ENCODE measurements at regions not wholly inside any gene's neighbourhood (a gene's known extent, or its start where the extent isn't known, plus 50 kb on each side); places are given as distances from the start of the nearest gene placed in this dataset.

- no peak for TF ChIP-seq EP300 (conservative IDR thresholded peaks at IDR 0.05; ENCODE audit: poor library complexity, severe bottlenecking)
- TF ChIP-seq, protein P1, sequence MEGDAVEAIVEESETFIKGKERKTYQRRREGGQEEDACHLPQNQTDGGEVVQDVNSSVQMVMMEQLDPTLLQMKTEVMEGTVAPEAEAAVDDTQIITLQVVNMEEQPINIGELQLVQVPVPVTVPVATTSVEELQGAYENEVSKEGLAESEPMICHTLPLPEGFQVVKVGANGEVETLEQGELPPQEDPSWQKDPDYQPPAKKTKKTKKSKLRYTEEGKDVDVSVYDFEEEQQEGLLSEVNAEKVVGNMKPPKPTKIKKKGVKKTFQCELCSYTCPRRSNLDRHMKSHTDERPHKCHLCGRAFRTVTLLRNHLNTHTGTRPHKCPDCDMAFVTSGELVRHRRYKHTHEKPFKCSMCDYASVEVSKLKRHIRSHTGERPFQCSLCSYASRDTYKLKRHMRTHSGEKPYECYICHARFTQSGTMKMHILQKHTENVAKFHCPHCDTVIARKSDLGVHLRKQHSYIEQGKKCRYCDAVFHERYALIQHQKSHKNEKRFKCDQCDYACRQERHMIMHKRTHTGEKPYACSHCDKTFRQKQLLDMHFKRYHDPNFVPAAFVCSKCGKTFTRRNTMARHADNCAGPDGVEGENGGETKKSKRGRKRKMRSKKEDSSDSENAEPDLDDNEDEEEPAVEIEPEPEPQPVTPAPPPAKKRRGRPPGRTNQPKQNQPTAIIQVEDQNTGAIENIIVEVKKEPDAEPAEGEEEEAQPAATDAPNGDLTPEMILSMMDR (IDR thresholded peaks at IDR 0.05; ENCODE audit: poor library complexity, severe bottlenecking): no peak
- TF ChIP-seq MXI1 (conservative IDR thresholded peaks at IDR 0.05; ENCODE audit: poor library complexity, severe bottlenecking): no peak
- TF ChIP-seq, protein P2, sequence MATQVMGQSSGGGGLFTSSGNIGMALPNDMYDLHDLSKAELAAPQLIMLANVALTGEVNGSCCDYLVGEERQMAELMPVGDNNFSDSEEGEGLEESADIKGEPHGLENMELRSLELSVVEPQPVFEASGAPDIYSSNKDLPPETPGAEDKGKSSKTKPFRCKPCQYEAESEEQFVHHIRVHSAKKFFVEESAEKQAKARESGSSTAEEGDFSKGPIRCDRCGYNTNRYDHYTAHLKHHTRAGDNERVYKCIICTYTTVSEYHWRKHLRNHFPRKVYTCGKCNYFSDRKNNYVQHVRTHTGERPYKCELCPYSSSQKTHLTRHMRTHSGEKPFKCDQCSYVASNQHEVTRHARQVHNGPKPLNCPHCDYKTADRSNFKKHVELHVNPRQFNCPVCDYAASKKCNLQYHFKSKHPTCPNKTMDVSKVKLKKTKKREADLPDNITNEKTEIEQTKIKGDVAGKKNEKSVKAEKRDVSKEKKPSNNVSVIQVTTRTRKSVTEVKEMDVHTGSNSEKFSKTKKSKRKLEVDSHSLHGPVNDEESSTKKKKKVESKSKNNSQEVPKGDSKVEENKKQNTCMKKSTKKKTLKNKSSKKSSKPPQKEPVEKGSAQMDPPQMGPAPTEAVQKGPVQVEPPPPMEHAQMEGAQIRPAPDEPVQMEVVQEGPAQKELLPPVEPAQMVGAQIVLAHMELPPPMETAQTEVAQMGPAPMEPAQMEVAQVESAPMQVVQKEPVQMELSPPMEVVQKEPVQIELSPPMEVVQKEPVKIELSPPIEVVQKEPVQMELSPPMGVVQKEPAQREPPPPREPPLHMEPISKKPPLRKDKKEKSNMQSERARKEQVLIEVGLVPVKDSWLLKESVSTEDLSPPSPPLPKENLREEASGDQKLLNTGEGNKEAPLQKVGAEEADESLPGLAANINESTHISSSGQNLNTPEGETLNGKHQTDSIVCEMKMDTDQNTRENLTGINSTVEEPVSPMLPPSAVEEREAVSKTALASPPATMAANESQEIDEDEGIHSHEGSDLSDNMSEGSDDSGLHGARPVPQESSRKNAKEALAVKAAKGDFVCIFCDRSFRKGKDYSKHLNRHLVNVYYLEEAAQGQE (IDR thresholded peaks at IDR 0.05; ENCODE audit: borderline replicate concordance): no peak
- no peak for TF ChIP-seq POLR2AphosphoS5 (IDR thresholded peaks at IDR 0.05)
Measured at GRCh38 chr1:38153066-38153777, 106.6 kb upstream of the POU3F1 start.

Measured in neural cell (in vitro differentiated cells).